22Rv1 (cell line): ENCODE measurements at regions not wholly inside any gene's neighbourhood (a gene's known extent, or its start where the extent isn't known, plus 50 kb on each side); places are given as distances from the start of the nearest gene placed in this dataset.

Source experiments
- H3K27ac ChIP-seq: fragments of 450-650 bp; 2 replicates; pipeline ENCODE4 v1.5.1; 2017
- ZFX ChIP-seq: fragments of 450-650 bp; IDR thresholded peaks from 2 replicates; pipeline ENCODE4 v1.6.1; 2017; ENCODE audit warnings: antibody characterized with exemption, borderline replicate concordance
- TF ChIP-seq, protein P1 (sequence below): fragments of 450-650 bp; IDR thresholded peaks from 2 replicates; pipeline ENCODE4 v1.5.1; 2017; ENCODE audit warnings: mild to moderate bottlenecking

DNA sequence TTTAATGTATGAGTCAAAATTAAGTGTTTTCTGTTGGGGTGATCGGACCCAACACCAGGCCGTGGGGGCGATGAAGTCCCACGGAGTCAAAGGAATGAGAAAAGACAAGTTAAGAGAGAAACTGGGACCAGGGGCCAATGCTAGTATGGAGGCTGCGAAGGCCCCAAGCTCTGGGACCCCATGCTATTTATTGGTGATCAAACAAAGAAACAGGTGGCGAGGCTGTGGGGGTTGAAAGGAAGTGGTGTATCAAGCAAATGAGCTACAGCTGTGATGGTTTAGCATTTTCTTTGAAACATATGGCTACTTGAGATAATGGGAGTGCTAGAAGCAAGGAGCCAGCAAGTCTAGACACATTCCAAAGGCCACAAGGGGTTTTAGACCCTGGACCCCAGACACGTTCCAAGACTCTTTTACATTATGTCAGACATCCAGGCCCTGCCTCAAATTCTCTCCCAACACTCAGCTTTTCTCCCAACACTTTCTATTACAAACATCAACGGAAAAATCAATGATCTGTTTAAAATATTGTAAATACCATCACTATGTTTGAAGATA, 56.0 kb upstream of the SNRPN start:
- TF ChIP-seq, protein P1, sequence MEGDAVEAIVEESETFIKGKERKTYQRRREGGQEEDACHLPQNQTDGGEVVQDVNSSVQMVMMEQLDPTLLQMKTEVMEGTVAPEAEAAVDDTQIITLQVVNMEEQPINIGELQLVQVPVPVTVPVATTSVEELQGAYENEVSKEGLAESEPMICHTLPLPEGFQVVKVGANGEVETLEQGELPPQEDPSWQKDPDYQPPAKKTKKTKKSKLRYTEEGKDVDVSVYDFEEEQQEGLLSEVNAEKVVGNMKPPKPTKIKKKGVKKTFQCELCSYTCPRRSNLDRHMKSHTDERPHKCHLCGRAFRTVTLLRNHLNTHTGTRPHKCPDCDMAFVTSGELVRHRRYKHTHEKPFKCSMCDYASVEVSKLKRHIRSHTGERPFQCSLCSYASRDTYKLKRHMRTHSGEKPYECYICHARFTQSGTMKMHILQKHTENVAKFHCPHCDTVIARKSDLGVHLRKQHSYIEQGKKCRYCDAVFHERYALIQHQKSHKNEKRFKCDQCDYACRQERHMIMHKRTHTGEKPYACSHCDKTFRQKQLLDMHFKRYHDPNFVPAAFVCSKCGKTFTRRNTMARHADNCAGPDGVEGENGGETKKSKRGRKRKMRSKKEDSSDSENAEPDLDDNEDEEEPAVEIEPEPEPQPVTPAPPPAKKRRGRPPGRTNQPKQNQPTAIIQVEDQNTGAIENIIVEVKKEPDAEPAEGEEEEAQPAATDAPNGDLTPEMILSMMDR, result no peak
- TF ChIP-seq ZFX, result no peak

GRCh38 chr15:24899367-24899766, 55.4 kb upstream of the SNRPN start:
- no peak overlapping the region for H3K27ac ChIP-seq
- no peak for TF ChIP-seq ZFX
- TF ChIP-seq, protein P1, result no peak

More for the DNA sequence above, 56.0 kb upstream of the SNRPN start:
- H3K27ac ChIP-seq, result no peak overlapping the region

- no peak overlapping the region for H3K27ac ChIP-seq
- no peak for TF ChIP-seq ZFX
- TF ChIP-seq, protein P1, result no peak
Measured at GRCh38 chr15:24899795-24900194, 55.0 kb upstream of the SNRPN start.

DNA sequence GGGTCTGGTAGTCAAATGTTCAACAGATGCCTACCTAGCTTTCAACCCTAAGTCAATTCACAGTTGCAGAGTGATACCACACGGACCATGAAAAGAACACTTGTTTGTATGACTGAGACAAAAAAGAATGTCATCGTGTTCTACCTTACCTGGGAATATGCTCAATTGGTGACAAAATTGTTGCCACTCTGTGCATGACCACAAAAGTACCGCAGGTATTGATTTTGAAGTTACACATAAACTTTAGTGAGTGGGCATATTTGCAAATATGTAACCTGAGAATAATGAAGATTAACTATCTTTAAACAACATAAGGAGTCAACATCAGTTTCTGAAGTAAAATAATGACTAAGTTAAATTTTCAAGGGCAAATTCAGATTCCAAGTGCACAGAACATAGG, 53.4 kb upstream of the SNRPN start:
- TF ChIP-seq, protein P1, result no peak
- no peak for TF ChIP-seq ZFX
- H3K27ac ChIP-seq, result no peak overlapping the region
